K562 (cell line): ENCODE measurements at regions not wholly inside any gene's neighbourhood (a gene's known extent, or its start where the extent isn't known, plus 50 kb on each side); places are given as distances from the start of the nearest gene placed in this dataset.

Source experiments
- CTCF ChIP-seq, 3 experiments: IDR thresholded peaks in 2 of 3; conservative IDR thresholded peaks in 1 of 3; 2 replicates each; pipeline ENCODE4 v1.5.1; 2011 to 2012; ENCODE audit warnings: low read length in 3 of 3, mild to moderate bottlenecking in 3 of 3, control low read depth in 2 of 3, improper control_type of control experiment in 1 of 3, inconsistent platforms in 1 of 3, low read depth in 1 of 3, mixed read lengths in 1 of 3, moderate library complexity in 1 of 3; ENCODE audit not compliant: insufficient read depth in 2 of 3
- GABPA ChIP-seq: fragments of 200-800 bp; sonication (Bioruptor generic); conservative IDR thresholded peaks from 2 replicates; pipeline ENCODE4 v1.6.1; 2016; ENCODE audit warnings: low read depth, missing genetic modification characterization, missing compliant biosample characterization
- SMARCA5 ChIP-seq: fragments of 450-650 bp; IDR thresholded peaks from 2 replicates; pipeline ENCODE4 v1.6.1; 2016
- ZNF395 ChIP-seq: fragments of 200-800 bp; sonication (Bioruptor generic); IDR thresholded peaks from 2 replicates; pipeline ENCODE4 v1.6.1; 2017; ENCODE audit warnings: missing genetic modification characterization, missing compliant biosample characterization

- TF ChIP-seq SMARCA5 (no peak), CTCF (IDR thresholded peaks at IDR 0.05 in 2 of 3, conservative IDR thresholded peaks at IDR 0.05 in 1 of 3; ENCODE audit: insufficient read depth in 2 of 3, low read depth in 1 of 3, low read length in 3 of 3) (no peak), ZNF395 (CRISPR knock-in tag) (no peak), GABPA (no peak)
Observed at GRCh38 chr5:61617039-61617438, 285.0 kb downstream of the ZSWIM6 start.
